HL-60 (cell line): ENCODE measurements at regions not wholly inside any gene's neighbourhood (a gene's known extent, or its start where the extent isn't known, plus 50 kb on each side); places are given as distances from the start of the nearest gene placed in this dataset.

ENCODE experiments used
- DNase-seq, 2 experiments: peaks; one replicate each; pipeline ENCODE4 v3.0.0-alpha.2; 2010 to 2020; ENCODE audit warnings: low read depth in 1 of 2, low spot score in 1 of 2
- H3K27ac ChIP-seq: fragments of 250-450 bp; sonication (Bioruptor Pico); replicated peaks from 2 replicates; pipeline ENCODE4 v1.5.1; 2020; ENCODE audit warnings: mild to moderate bottlenecking, moderate library complexity
- H3K27me3 ChIP-seq: fragments of 250-450 bp; sonication (Bioruptor Pico); 2 replicates; pipeline ENCODE4 v1.5.1; 2021; ENCODE audit warnings: mild to moderate bottlenecking, moderate library complexity; ENCODE audit not compliant: insufficient read depth, poor library complexity, severe bottlenecking
- H3K4me3 ChIP-seq: replicated peaks from 2 replicates; pipeline ENCODE4 v1.5.1; 2011; ENCODE audit warnings: mild to moderate bottlenecking, control low read depth, low read length; ENCODE audit not compliant: insufficient read depth
- CTCF ChIP-seq: IDR thresholded peaks from one replicate; pipeline ENCODE4 v1.5.1; 2011; ENCODE audit warnings: low read length, control low read depth, inconsistent platforms; ENCODE audit not compliant: insufficient read depth
- GABPA ChIP-seq: IDR thresholded peaks from 2 replicates; pipeline ENCODE4 v1.6.1; 2012; ENCODE audit warnings: low read depth
- POLR2AphosphoS5 ChIP-seq: IDR thresholded peaks from 2 replicates; pipeline ENCODE4 v1.6.1; 2012; ENCODE audit warnings: low read depth
- REST ChIP-seq: IDR thresholded peaks from 2 replicates; pipeline ENCODE4 v1.6.1; 2012; ENCODE audit warnings: low read depth; ENCODE audit not compliant: insufficient replicate concordance
- SPI1 ChIP-seq: IDR thresholded peaks from 2 replicates; pipeline ENCODE4 v1.6.1; 2012; ENCODE audit warnings: low read depth, mild to moderate bottlenecking, borderline replicate concordance

GRCh38 chr16:73319737-73320136 lies 271.8 kb upstream of the ZFHX3 start:
- no peak overlapping the region for H3K27ac ChIP-seq
- TF ChIP-seq GABPA (no peak), CTCF (no peak), SPI1 (no peak), POLR2AphosphoS5 (no peak), REST (no peak)
- no peaks in the 10 kb centered on the region for H3K27me3 ChIP-seq
- no peak overlapping the region for H3K4me3 ChIP-seq
- no peak for DNase-seq

GRCh38 chr16:73319261-73319660 lies 271.3 kb upstream of the ZFHX3 start:
- TF ChIP-seq GABPA (no peak), SPI1 (no peak), REST (no peak), POLR2AphosphoS5 (no peak), CTCF (no peak)
- Histone ChIP-seq H3K27me3 (no peaks in the 10 kb centered on the region), H3K27ac (no peak overlapping the region), H3K4me3 (no peak overlapping the region)
- DNase-seq: no peak

DNA sequence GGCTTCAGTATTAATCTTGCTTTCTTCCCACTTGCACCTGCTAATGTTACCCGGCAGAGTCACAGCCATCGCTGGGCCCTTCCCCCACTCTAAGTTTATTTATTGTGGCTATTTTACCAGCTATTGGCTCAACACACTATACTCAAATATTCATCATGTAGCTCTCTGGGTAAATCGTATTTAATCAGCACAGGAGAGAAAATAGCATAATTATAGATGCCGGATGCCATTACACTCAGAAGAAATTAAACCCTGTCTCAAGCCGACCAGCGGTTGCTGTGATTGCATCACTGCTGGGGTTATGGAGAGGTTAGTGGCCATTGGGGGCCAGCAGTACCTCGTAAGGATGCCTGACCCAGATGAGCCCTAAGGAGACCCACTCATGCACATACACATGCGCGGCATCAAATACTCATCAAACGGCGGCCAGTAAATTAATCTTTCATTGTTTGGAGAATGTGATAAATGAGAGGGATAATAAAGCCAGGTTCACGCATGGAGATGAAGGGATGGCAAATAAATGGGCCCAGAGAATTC lies 269.5 kb upstream of the ZFHX3 start:
- no peak for TF ChIP-seq SPI1
- TF ChIP-seq REST: no peak
- no peak for TF ChIP-seq GABPA
- no peak for TF ChIP-seq CTCF
- no peak for TF ChIP-seq POLR2AphosphoS5
- DNase-seq: no peak
- Histone ChIP-seq H3K27me3 (no peaks in the 10 kb centered on the region), H3K4me3 (no peak overlapping the region), H3K27ac (no peak overlapping the region)
